GM23338 (cell line): ENCODE measurements at regions not wholly inside any gene's neighbourhood (a gene's known extent, or its start where the extent isn't known, plus 50 kb on each side); places are given as distances from the start of the nearest gene placed in this dataset. TPM values are rescaled to one million over a fixed set of nuclear protein-coding genes. Genes with fewer than 3 reads are reported as not detected.

Source experiments
- small RNA-seq: library from RNA; depleted of rRNA; stranded (forward); fragments of <200 nt; gene quantifications from one replicate; pipeline ENCODE3, GENCODE V24; 2014; ENCODE audit warnings: low replicate concordance

Small RNA genes lying in the stretch of these regions (small RNA-seq; reads per million reads assigned to genes)
- not detected for gene RNU1-146P
